Neural cell (in vitro differentiated cells): ENCODE measurements at regions not wholly inside any gene's neighbourhood (a gene's known extent, or its start where the extent isn't known, plus 50 kb on each side); places are given as distances from the start of the nearest gene placed in this dataset.

Source experiments
- CTCF ChIP-seq: fragments of 450-650 bp; IDR thresholded peaks from 2 replicates; pipeline ENCODE4 v1.5.1; 2014; ENCODE audit warnings: antibody characterized with exemption, mild to moderate bottlenecking, moderate library complexity; ENCODE audit not compliant: poor library complexity, severe bottlenecking
- EP300 ChIP-seq: fragments of 450-650 bp; conservative IDR thresholded peaks from 2 replicates; pipeline ENCODE4 v1.6.1; 2014; ENCODE audit warnings: antibody characterized with exemption, mild to moderate bottlenecking, moderate library complexity; ENCODE audit not compliant: poor library complexity, severe bottlenecking
- POLR2AphosphoS5 ChIP-seq: IDR thresholded peaks from 2 replicates; pipeline ENCODE4 v1.6.1; 2012
- RAD21 ChIP-seq: fragments of 450-650 bp; conservative IDR thresholded peaks from 2 replicates; pipeline ENCODE4 v1.6.1; 2014; ENCODE audit warnings: antibody characterized with exemption, mild to moderate bottlenecking, moderate library complexity

GRCh38 chr5:12951846-12952245, 992.6 kb downstream of the DNAH5 start:
- TF ChIP-seq EP300 (no peak), CTCF (no peak), RAD21 (no peak), POLR2AphosphoS5 (no peak)
